ENCODE measurements at regions not wholly inside any gene's neighbourhood (a gene's known extent, or its start where the extent isn't known, plus 50 kb on each side); places are given as distances from the start of the nearest gene placed in this dataset.

GRCh38 chr9:119974026-119974425 lies 604.8 kb upstream of the BRINP1 start:
- DNase-seq: no peak
- no peak overlapping the region for H4K91ac ChIP-seq (ENCODE audit: insufficient read length, low read depth, low read length)
- no peak overlapping the region for H3K14ac ChIP-seq (ENCODE audit: insufficient read depth, low read length)
- no peak overlapping the region for H3K18ac ChIP-seq (ENCODE audit: insufficient read length, low read depth, low read length)
- H3K79me2 ChIP-seq (ENCODE audit: insufficient read depth, low read length): no peaks in the 10 kb centered on the region
- Mint-ChIP-seq H3K4me1 (peaks cover 29 to 37% of the 10 kb centered on the region in 2 experiments), H3K4me3 (no peak overlapping the region), H3K27me3 (ENCODE audit: low read depth) (no peaks in the 10 kb centered on the region), H3K27ac (no peak overlapping the region), H3K9me3 (no peaks in the 10 kb centered on the region), H3K36me3 (ENCODE audit: insufficient read depth in 1 of 3, low read depth in 3 of 3) (no peaks in the 10 kb centered on the region; a peak in 1 of 7 replicates)
- H2AFZ ChIP-seq (ENCODE audit: low read length): no peak overlapping the region
- H2BK20ac ChIP-seq (ENCODE audit: low read depth, low read length, poor library complexity, severe bottlenecking): no peak overlapping the region
- TF ChIP-seq CTCF (conservative IDR thresholded peaks at IDR 0.05): no peak
- H2BK12ac ChIP-seq (ENCODE audit: insufficient read length, low read depth, low read length): no peak overlapping the region
- no peak overlapping the region for H3K27ac ChIP-seq (ENCODE audit: insufficient read length, low read depth, low read length)
- H3K9me3 ChIP-seq (ENCODE audit: control insufficient read depth, low read depth, low read length): no peaks in the 10 kb centered on the region
- WGBS (ENCODE audit: extremely low coverage, insufficient read length, low lambda C conversion rate): no CpG with 5 or more reads among the region's 2 CpGs
- no peak overlapping the region for H3K23ac ChIP-seq (ENCODE audit: insufficient read length, low read depth, low read length)
- no peaks in the 10 kb centered on the region for H3K79me1 ChIP-seq (ENCODE audit: insufficient read depth, low read depth, low read length, poor library complexity, severe bottlenecking)
- H4K5ac ChIP-seq (ENCODE audit: insufficient read length, low read depth, low read length): no peak overlapping the region
- no peak overlapping the region for H4K8ac ChIP-seq (replicated peaks; ENCODE audit: insufficient read length, low read depth, low read length)
- H2BK120ac ChIP-seq (ENCODE audit: low read depth, low read length, poor library complexity, severe bottlenecking): no peak overlapping the region
- H3T11ph ChIP-seq (ENCODE audit: low read length): no peak overlapping the region
- no peak overlapping the region for H3K4ac ChIP-seq (ENCODE audit: low read depth, low read length)
- H4K20me1 ChIP-seq (ENCODE audit: control insufficient read depth, insufficient read depth, insufficient read length): no peaks in the 10 kb centered on the region
- no peak overlapping the region for H3K56ac ChIP-seq (ENCODE audit: insufficient read length, low read depth, low read length)
- H3K4me2 ChIP-seq (ENCODE audit: insufficient read depth, insufficient read length, low read length): no peak overlapping the region
- H2AK5ac ChIP-seq (ENCODE audit: insufficient read length, low read length): no peak overlapping the region
- no peak overlapping the region for H2BK15ac ChIP-seq (ENCODE audit: low read depth, low read length)
- H2BK5ac ChIP-seq (ENCODE audit: insufficient read length, low read length): no peak overlapping the region
- H3K9ac ChIP-seq (ENCODE audit: extremely low read depth, insufficient read length, low read length): no peak overlapping the region
- H3K4me1 ChIP-seq (ENCODE audit: insufficient read depth, low read length): peaks cover 4% of the 10 kb centered on the region; the same call in 1 of the 2 replicates
- no peaks in the 10 kb centered on the region for H3K27me3 ChIP-seq (ENCODE audit: insufficient read depth, low read length)
- H3K23me2 ChIP-seq (ENCODE audit: insufficient read length, low read depth, low read length, poor library complexity, severe bottlenecking): no peaks in the 10 kb centered on the region

Data from H9 (cell line).